NCI-H1105 treated with DMSO at 0.1 percent for 48 hours (cell line): ENCODE measurements at regions not wholly inside any gene's neighbourhood (a gene's known extent, or its start where the extent isn't known, plus 50 kb on each side); places are given as distances from the start of the nearest gene placed in this dataset.
A peak's percentile ranks its signal among the peaks of the same experiment; 100 is the strongest.
"Not testable (repeated sequence)": the region's sequence is repeated elsewhere in the genome, so short reads cannot be mapped to it uniquely, and the experiment has no call there.

Experiments
- DNase-seq: peaks from one replicate; lab custom pipeline; 2025; lab: John Stamatoyannopoulos, UW

DNA sequence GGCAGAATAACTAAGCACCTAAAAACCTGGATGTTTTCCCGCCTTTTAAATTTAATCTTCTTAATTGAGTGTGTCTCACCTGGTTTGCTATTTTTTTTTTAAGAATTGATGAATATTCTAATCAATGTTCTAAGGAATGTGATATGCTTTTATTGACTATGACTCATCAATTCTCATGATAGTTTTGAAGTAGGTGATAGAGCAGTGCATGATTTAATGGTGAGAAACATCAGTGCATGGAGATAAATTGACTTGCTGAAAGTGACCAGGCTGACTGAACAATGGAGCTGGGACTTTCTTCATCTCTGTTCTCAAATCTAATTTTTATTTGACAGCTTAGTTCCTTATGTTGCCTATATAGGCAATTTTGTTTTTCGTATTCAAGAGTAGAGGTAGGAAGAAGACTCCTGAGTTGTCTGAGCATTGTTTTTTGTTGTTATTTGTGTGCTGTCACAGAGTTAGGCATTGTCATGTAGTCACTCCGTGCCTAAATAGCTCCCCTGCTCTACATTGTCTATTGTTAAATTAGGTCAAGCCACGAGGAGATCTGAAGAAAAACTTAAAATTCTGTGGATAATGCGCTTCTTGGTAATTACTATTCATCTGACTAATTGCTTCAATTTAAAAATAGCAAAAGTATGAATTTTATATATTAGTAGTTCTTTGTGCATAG, 59.0 kb upstream of the NUTM2F start:
- not testable (repeated sequence) for DNase-seq

DNA sequence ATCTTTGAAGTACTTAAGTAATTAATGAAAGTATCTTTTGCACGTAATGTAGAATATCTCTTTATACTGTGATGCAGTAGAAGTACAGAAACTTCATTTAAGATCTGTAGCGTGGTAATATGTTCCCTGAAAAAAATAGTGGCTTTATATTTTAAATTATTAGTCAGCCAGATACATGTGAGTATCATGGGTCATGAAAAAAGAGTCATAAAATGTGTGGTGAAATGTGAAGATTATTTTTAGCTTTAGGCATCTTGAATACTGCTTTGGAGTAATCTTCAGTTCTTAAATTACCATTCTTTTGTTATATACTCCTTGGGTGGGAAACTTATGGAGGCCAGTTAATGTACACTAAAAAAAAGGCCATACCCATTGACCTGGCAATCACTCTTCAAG, 59.6 kb upstream of the NUTM2F start:
- not testable (repeated sequence) for DNase-seq

DNA sequence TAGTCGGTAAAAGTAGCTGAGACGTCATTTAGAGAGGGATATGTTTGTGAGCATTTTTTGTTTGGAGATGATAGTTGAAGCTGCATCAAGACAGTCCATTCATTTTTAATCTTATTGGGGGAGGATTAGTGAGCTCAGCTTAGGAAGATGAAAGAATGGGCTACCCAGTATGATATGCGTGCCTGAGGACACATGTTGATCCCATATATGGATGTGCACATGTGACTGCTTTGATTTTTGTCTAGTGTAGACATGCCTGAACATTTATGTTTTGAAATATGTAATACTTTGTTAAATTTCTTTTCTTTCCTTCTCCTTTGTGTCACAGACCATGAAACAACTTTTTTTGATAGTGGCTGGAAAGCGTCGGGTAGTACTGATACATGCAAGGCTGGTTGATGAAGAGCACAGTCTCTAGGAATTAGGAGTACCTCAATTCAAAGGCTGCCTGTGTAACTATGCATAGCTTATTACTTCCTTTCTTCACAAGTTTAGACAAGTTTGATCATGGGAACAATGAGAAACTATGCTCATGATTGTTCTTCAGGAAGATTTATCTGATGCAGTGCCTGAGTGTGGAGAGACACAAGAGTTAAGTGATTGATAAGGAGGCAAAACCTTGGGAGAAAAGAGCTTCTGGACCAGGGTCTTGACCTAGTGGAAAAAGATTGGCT, 62.1 kb upstream of the NUTM2F start:
- not testable (repeated sequence) for DNase-seq

DNA sequence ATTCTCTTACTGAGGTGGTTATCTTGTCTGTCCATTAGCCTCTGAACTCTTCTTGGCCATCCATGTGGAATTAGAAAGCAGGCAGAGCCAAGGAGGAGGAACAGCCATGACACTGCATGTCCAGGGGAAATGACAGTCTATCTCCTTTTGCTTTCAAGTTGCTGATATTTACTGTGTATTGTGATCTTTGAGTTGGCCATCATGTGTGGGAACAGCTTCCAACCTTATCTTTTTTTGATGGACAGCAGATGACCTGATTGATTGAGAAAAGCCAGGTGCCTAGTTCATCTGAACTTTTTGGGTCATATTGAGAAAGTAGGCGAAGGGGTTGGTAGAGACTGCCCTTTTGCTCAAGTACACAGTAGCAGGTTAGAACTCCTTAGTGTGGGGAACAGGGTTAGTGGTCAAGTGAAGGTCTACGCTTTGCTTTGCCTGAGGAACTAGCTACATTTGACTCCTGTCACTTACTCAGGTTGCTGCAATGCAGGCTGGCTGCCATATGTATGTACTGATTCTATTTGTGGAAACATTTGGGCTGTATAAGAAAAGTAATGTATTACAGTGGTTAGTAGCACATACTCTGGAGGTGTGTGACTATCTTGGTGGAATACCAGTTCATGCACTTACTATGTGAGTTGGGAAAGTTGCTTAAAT, 64.7 kb upstream of the NUTM2F start:
- DNase-seq, result not testable (repeated sequence)

DNA sequence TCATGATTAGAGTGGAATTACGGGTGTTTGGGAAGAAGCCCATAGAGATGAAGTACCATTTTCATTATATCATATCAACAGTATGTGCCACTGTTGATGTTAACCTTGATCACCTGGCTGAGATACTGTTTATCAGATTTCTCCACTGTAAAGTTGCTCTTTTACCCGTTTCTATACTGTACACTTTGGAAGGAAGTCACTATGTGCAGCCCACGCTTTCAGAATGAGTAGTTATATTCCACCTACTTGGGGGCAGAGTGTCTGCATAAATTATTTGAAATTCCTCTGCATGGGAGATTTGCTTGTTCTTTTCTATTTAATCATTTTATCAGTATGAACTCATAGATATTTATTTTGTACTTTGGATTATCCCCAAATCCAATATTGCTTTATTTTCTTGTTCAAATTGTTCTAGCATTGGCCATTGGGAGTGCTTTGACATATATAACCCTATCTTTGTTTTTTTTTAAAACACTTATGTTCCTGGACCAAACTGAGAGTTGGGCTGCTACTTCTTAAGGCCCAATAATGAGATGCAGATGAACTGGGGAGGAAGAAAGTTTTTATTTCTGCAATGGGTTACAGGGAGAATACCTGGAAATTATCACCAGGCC, 69.4 kb upstream of the NUTM2F start:
- DNase-seq, result not testable (repeated sequence)

DNA sequence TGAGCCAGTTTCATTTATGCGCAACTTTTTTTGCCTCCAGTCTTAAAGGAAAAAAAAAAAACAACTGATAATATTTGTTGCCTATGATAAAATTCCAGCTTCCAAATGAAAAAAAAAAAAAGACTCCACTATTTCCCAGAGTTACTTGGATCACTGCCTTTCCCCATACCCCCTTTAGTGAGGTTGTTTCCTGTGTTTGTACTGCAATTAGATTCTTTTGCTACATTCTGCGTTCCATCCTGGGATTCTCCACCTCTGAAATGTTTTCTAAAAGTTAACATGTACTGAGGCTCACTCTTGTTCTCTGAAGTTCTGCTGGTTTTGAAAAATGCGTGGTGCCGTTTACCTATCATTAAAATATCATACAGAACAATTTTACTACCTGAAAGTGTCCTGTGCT, 72.0 kb upstream of the NUTM2F start:
- not testable (repeated sequence) for DNase-seq

DNA sequence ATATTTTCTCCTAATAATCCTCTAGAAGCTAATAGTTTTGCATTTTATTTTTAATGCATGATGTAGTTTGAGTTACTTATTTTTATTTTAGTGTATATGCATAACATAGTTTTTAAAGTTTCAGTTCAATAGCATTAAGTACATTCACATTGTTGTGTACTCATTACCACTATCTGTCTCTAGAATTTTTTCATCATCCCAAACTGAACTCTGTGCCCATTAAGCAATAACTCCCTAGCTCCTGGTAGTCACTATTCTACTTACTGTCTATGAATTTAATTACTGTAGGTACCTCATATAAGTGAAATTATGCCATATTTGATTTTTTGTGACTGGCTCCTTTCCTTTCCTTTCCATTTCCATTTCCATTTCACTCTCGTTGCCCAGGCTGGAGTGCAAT, 74.4 kb upstream of the NUTM2F start:
- not testable (repeated sequence) for DNase-seq

DNA sequence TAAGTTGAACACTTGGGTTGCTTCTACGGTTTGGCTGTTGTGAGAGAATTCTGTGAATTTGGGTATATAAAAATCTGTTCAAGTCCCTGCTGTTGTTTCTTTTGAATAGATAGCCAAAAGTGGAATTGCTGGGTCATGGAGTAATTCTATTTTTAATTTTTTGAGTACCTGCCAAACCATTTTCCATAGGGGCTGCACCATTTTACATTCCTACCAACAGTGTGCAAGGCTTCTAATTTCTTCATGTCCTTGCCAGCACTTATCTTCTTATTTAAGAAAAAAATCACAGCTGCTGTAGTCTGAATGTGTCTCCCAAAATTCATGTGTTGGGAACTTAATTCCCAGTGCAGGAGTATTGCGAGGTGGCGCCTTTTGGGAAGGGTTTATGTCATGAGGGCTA, 75.1 kb upstream of the NUTM2F start:
- DNase-seq, result not testable (repeated sequence)

DNA sequence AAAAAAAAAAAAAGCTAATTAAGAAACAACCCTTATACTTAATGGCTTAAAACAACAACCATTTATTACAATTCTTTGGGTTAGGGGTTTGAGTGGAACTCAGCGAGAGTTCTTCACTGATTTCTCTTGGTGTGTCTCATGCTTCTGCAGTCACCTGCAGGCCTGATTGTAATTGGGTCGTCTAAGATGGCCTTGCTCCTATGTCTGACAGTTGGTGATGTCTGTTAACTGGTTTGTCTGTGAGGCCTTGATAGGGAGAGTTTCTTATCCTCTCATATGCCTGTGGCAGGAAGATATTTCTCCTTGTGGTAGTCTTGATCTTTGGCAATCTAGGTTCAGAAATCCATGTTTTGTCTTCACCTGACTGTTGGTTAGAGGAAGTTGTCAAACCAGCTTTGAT, 85.2 kb upstream of the NUTM2F start:
- not testable (repeated sequence) for DNase-seq

DNA sequence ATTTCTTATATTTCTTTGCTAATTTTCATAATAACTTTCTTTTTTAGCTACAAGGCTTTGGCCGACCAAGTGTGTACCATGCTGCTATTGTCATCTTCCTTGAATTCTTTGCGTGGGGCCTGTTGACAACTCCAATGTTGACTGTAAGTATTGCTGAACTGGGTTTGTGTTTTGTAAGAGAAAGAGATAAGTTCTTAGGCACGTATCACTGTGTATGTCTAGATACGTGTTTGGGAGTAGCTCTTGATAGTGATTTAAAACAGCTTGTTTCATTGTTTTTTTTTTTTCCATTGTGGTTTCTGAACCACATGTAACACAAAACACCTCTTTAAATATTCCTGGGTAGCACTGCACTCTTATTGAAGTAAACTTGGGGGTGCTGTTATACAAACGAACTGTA, 86.7 kb upstream of the NUTM2F start:
- DNase-seq, result not testable (repeated sequence)

DNA sequence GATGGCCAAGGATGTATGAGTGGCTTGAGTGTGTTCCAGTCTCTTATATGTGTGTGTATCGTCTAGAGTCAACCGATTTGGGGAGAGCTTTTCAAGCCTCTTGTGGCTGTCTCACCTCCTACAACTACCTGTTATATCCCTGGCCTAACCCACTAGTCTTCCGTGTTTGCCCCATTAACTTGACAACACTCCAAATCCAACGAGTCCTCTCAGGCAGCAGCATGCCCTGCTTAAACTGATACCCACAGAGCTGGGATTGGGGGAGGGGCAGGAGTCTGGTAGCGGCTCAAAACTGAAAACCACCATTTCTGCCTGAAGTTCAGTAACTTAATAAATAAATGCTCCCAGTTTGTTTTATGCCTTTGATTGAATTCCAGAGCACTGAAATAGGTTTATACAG, 91.7 kb upstream of the NUTM2F start:
- peak; percentile 13 for DNase-seq

DNA sequence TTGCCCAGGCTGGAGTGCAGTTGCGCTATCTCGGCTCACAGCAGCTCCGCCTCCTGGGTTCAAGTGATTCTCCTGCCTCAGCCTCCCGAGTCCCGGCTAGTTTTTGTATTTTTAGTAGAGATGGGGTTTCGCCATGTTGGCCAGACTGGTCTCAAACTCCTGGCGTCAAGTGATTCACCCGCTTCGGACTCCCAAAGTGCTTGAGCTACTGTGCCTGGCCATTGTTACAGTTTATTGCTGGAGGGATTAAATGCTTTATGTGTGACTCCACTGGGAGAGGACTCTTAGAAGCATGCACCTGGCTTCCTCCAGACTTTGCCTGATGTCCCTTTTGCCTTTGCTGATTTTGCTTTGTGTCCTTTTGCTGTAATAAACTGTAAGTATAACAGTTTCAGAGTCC, 93.5 kb upstream of the NUTM2F start:
- not testable (repeated sequence) for DNase-seq

DNA sequence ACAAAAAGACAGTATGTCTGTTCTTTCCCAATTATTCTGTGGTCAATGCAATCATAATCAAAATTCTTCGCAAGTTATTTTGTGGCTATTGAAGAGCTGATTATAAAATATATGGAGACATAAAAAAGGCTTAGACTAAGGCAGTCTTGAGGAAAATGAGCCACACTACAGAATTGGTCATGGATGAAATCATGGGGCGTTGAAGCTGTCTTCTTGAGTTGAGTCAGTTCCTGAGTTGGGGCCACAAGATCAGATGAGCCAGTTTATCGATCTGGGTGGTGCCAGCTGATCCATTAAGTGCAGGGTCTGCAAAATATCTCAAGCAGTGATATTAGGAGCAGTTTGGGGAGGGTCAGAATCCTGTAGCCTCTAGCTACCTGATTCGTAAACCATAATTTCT, 96.9 kb upstream of the NUTM2F start:
- not testable (repeated sequence) for DNase-seq

DNA sequence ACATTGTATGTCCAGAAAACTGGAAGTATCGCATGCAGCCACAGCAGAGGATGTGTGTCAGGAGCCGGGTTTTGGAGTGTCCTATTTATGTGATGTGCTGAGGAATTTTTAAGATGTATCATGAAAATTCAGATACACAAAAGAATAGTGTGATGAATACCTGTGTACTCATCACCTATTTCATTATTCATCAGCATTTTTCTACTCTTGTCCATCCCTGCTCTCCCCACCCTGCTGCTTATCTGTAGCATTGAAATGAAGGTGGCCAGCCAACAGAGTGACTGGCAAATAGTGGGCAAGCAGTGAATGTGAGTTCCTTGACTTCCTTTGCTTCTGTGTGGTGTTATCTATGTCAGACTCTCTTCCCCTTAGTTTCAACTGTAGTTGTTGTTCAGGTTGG, 108.7 kb upstream of the NUTM2F start:
- DNase-seq, result not testable (repeated sequence)

DNA sequence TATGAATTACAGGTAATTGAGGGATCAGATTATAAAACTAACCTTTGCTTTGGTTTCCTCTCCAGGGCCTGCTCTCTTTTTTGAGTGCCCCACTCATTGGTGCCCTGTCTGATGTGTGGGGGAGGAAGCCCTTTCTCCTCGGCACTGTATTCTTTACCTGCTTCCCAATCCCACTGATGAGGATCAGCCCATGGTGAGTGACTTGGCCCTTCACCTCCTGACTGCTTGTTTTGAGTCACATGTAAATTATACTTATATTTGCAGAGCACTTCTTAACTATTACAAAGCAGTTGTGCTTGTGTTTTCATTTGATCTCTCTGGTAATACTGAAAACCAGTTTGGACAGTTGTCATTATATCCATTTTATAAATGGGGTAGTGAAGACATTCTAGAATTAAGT, 109.9 kb upstream of the NUTM2F start:
- DNase-seq, result not testable (repeated sequence)

DNA sequence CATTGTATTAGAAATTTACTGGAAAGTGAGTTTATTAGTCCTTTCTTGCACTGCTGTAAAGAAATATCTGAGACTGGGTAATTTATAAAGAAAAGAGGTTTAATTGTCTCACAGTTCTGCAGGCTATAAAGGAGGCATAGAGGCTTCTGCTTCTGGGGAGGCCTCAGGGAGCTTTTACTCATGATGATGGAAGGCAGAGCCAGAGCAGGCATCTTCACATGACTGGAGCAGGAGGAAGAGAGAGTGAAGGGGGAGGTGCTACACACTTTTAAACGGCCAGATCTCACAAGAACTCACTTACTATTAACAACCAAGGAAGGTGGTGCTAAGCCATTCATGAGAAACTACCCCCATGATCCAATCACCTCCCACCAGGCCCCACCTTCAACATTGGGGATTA, 112.7 kb upstream of the NUTM2F start:
- DNase-seq, result not testable (repeated sequence)

DNA sequence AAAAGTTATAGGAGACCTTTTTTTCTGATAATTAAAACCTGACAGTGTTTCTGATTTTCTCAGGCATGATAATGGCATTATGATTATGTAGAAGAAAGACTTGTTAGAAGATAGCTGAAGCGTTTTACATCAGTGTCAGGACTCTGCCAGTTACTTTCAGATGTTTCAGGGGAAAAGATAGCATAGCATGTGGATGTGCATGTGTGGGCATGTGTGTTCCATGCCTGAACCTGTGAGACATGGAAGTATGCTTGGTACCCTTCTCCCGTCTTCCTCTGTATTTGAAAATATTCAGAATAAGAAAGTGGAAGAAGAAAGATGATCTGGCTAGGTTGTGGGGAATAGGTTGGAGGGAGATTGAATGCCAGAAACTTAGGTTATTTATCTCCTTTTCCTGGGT, 113.1 kb upstream of the PCAT7 start:
- DNase-seq, result no peak

DNA sequence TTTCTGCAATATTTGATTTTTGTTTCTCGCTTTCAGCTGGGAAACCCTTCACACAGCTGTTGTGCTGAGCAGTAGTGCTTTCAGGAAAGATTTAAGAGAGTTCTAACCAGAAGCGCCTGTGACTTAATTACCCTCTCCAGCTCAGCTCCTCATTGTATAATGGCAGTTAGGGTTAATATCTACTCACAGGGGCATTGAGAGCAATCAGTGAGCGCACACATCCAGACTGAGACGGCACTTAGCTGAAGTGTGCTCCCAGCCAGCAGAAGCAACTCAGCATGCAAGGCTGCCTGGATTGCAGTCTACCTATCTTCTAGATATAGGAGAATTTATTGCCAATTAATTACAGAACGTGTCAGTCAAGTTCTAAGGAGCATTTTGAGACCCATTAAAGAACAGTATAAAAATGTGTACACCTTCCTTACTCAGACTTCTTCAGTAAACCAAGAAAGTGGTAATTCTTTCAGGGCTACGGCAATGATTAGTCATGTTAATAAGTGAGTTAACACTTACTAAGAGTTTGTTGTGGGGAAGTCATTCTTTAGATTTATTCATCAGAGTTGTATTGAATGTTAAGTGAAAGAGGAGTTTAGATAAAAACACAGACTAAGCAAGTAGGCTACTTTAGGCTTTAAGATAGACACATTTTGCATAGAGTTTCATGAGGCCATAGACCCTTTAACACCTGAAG, 111.7 kb upstream of the PCAT7 start:
- peak; percentile 79 for DNase-seq

DNA sequence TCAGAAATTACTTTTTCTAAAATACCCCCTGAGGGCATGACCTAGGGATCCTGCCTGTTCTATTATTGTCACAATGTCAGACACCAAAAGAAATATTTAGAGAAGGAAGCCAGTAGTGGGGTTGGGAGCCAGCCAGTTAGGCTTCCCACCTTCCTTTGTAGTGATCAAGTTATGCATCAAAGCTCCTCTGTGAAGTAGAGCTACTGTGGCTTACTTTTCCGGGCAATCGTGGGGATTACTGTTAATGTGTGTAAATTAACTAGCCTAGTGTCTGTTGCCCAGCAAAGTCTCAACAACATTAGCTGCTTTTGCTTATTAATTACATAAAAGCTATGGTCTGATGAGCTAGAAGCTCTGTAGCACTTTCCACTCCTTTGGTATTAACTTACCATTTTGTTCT, 109.0 kb upstream of the PCAT7 start:
- no peak for DNase-seq

DNA sequence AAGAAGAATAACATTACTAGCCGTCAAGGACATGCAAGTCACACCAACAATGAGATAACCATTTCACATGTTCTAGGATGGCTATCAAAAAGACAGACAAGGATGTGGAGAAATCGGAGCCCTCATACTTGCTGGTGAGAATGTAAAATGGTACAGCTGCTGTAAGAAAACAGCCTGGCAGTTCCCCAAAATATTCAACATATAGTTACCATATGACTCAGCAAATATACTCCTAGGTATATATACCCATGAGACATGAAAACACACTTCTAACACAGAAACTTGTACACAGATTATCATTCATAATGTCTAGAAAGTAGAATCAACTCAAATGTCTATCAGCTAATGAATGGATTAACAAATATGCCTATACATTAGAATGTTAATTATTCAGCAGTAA, 105.4 kb upstream of the PCAT7 start:
- DNase-seq, result no peak

DNA sequence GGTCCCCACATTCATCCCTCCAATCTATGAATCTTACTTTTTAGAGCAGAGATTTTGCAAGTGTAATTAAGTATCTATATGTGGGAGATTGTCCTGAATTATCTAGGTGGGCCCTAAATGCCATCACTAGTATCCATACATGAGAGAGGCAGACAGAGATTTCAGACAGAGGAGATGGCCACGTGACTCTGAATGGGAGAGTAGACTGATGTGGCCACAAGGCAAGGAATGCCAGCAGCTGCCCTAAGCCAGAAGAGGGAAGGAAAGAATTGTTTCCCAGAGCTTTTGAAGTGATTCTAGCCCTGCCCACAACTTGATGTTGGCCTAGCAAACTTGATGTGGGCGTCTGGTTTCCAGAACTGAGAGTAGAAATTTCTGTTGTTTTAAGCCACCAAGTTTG, 90.1 kb upstream of the PCAT7 start:
- no peak for DNase-seq

DNA sequence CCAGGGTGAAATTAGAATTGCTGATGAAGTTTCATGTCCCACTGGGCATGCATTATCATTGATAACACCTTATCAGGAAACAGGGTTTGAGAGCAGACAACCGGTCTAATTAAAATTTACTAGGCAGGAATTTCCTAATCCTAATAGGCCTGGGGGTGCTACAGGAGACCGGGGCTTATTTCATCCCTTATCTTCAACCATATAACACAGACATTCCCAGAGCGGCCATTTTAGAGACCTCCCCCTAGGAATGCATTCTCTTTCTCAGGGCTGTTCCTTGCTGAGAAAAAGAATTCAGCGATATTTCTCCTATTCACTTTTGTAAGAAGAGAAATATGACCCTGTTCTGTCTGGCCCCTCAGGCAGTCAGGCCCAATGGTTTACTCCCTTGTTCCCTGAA, 82.8 kb upstream of the PCAT7 start:
- DNase-seq, result not testable (repeated sequence)
